GM23338 (cell line): ENCODE measurements at regions not wholly inside any gene's neighbourhood (a gene's known extent, or its start where the extent isn't known, plus 50 kb on each side); places are given as distances from the start of the nearest gene placed in this dataset.

Experiments used
- ATAC-seq: fragments of 200-7000 bp; cut with Tn5 transposase; 3 replicates; pipeline ENCODE4 v1.9.1; 2020
- DNase-seq: peaks from one replicate; pipeline ENCODE4 v3.0.0-alpha.2; 2015; ENCODE audit warnings: low spot score
- H2AFZ ChIP-seq: fragments of 200-600 bp; sonication (generic); 2 replicates; pipeline ENCODE4 v1.8.0; 2016; ENCODE audit warnings: antibody characterized with exemption, mild to moderate bottlenecking, moderate library complexity
- H3F3A ChIP-seq: fragments of 200-600 bp; sonication (generic); replicated peaks from 2 replicates; pipeline ENCODE4 v1.8.0; 2017; ENCODE audit warnings: antibody characterized with exemption, mixed run types, low read depth
- H3K27ac ChIP-seq: fragments of 200-600 bp; sonication (generic); 2 replicates; pipeline ENCODE4 v1.6.1; 2016; ENCODE audit warnings: low read depth
- H3K27me3 ChIP-seq: fragments of 200-600 bp; sonication (generic); 2 replicates; pipeline ENCODE4 v1.8.0; 2016; ENCODE audit warnings: mild to moderate bottlenecking, mixed run types, moderate library complexity; ENCODE audit not compliant: insufficient read depth
- H3K36me3 ChIP-seq: fragments of 200-600 bp; sonication (generic); 2 replicates; pipeline ENCODE4 v1.8.0; 2016; ENCODE audit warnings: mild to moderate bottlenecking; ENCODE audit not compliant: insufficient read depth
- H3K4me1 ChIP-seq: fragments of 200-600 bp; sonication (generic); 2 replicates; pipeline ENCODE4 v1.8.0; 2016; ENCODE audit warnings: mild to moderate bottlenecking, moderate library complexity; ENCODE audit not compliant: insufficient read depth
- H3K4me2 ChIP-seq: fragments of 200-600 bp; sonication (generic); 2 replicates; pipeline ENCODE4 v1.7.1; 2017; ENCODE audit warnings: mixed run types
- H3K4me3 ChIP-seq: fragments of 200-600 bp; sonication (generic); 2 replicates; pipeline ENCODE4 v1.6.1; 2016; ENCODE audit warnings: mixed run types
- H3K79me2 ChIP-seq: fragments of 200-600 bp; sonication (generic); replicated peaks from 2 replicates; pipeline ENCODE4 v1.8.0; 2017; ENCODE audit warnings: mild to moderate bottlenecking; ENCODE audit not compliant: insufficient read depth
- H3K9me2 ChIP-seq: fragments of 200-600 bp; sonication (generic); 2 replicates; pipeline ENCODE4 v1.8.0; 2017; ENCODE audit not compliant: insufficient read depth
- H4K20me1 ChIP-seq: fragments of 200-600 bp; sonication (generic); replicated peaks from 2 replicates; pipeline ENCODE4 v1.8.0; 2017; ENCODE audit warnings: mild to moderate bottlenecking; ENCODE audit not compliant: insufficient read depth
- H3K27ac Mint-ChIP-seq: 2 replicates; pipeline ENCODE4 v1.8.0; 2020; ENCODE audit warnings: inconsistent platforms, mild to moderate bottlenecking, moderate library complexity, mixed read lengths
- H3K27me3 Mint-ChIP-seq: 3 replicates; pipeline ENCODE4 v1.8.0; 2022; ENCODE audit warnings: low read depth, mild to moderate bottlenecking, moderate library complexity, mixed read lengths, inconsistent platforms; ENCODE audit not compliant: insufficient read depth, poor library complexity
- H3K36me3 Mint-ChIP-seq: 3 replicates; pipeline ENCODE4 v1.8.0; 2021; ENCODE audit warnings: low read depth, mild to moderate bottlenecking, inconsistent platforms, moderate library complexity, mixed read lengths
- H3K4me1 Mint-ChIP-seq: 3 replicates; pipeline ENCODE4 v1.8.0; 2020; ENCODE audit warnings: mild to moderate bottlenecking, inconsistent platforms, mixed read lengths
- H3K4me3 Mint-ChIP-seq: 3 replicates; pipeline ENCODE4 v1.8.0; 2021; ENCODE audit warnings: moderate library complexity, mild to moderate bottlenecking, inconsistent platforms, mixed read lengths
- H3K9me3 Mint-ChIP-seq: 3 replicates; pipeline ENCODE4 v1.8.0; 2020; ENCODE audit warnings: moderate library complexity, mild to moderate bottlenecking, inconsistent platforms, mixed read lengths
- CTCF ChIP-seq, 2 experiments: fragments of 200-600 bp in 1 of 2; sonication (generic) in 1 of 2; conservative IDR thresholded peaks; 2 replicates each; pipeline versions ENCODE4 v1.5.1 to v1.6.1; 2016 to 2017; ENCODE audit warnings: antibody characterized with exemption in 2 of 2, low read depth in 2 of 2, mild to moderate bottlenecking in 2 of 2, moderate library complexity in 1 of 2
- EZH2phosphoT487 ChIP-seq: fragments of 200-600 bp; sonication (generic); IDR thresholded peaks from one replicate; pipeline ENCODE4 v1.8.1; 2018; ENCODE audit warnings: antibody characterized with exemption; ENCODE audit not compliant: unreplicated experiment
- JUNB ChIP-seq: IDR thresholded peaks from one replicate; pipeline ENCODE4 v1.6.1; 2016; ENCODE audit warnings: antibody characterized with exemption; ENCODE audit not compliant: unreplicated experiment
- NANOG ChIP-seq: IDR thresholded peaks from 2 replicates; pipeline ENCODE4 v1.6.1; 2016; ENCODE audit warnings: antibody characterized with exemption, borderline replicate concordance
- POLR2AphosphoS5 ChIP-seq: IDR thresholded peaks from 2 replicates; pipeline ENCODE4 v1.6.1; 2016; ENCODE audit warnings: antibody characterized with exemption, low read depth
- REST ChIP-seq: IDR thresholded peaks from one replicate; pipeline ENCODE4 v1.6.1; 2018; ENCODE audit warnings: antibody characterized with exemption; ENCODE audit not compliant: unreplicated experiment
- STAT1 ChIP-seq: IDR thresholded peaks from one replicate; pipeline ENCODE4 v1.6.1; 2016; ENCODE audit warnings: antibody characterized with exemption; ENCODE audit not compliant: unreplicated experiment
- ZNF114 ChIP-seq: fragments of 250-450 bp; sonication (Bioruptor Pico); IDR thresholded peaks from 2 replicates; pipeline ENCODE4 v1.5.0; 2020; ENCODE audit warnings: mild to moderate bottlenecking, moderate library complexity

GRCh38 chr5:174412941-174413340 is 311.4 kb upstream of the MSX2 start:
- H3K27ac ChIP-seq = no peak overlapping the region
- Mint-ChIP-seq H3K4me1 (no peaks in the 10 kb centered on the region), H3K27me3 (peaks cover 5% of the 10 kb centered on the region), H3K27ac (no peak overlapping the region), H3K36me3 (no peaks in the 10 kb centered on the region), H3K4me3 (no peak overlapping the region), H3K9me3 (no peaks in the 10 kb centered on the region; the same call in 2 of the 3 replicates)
- no peak overlapping the region for H2AFZ ChIP-seq
- no peaks in the 10 kb centered on the region for H4K20me1 ChIP-seq
- H3K27me3 ChIP-seq = peaks cover under 1% of the 10 kb centered on the region; the same call in 1 of the 2 replicates
- H3K9me2 ChIP-seq = peaks cover 5% of the 10 kb centered on the region; the same call in 1 of the 2 replicates
- no peaks in the 10 kb centered on the region for H3F3A ChIP-seq
- H3K79me2 ChIP-seq = no peaks in the 10 kb centered on the region
- H3K4me3 ChIP-seq = no peak overlapping the region
- H3K4me1 ChIP-seq = no peaks in the 10 kb centered on the region
- DNase-seq = no peak
- H3K36me3 ChIP-seq = no peaks in the 10 kb centered on the region
- H3K4me2 ChIP-seq = no peak overlapping the region
- no peak for ATAC-seq
- TF ChIP-seq REST = no peak
- TF ChIP-seq EZH2phosphoT487 = no peak
- no peak for TF ChIP-seq JUNB
- TF ChIP-seq NANOG = no peak
- no peak for TF ChIP-seq POLR2AphosphoS5
- no peak for TF ChIP-seq STAT1
- TF ChIP-seq CTCF (conservative IDR thresholded peaks at IDR 0.05; ENCODE audit: low read depth in 2 of 2) = no peak

- Histone ChIP-seq H3K4me3 (no peak overlapping the region), H4K20me1 (no peaks in the 10 kb centered on the region), H3K27ac (no peak overlapping the region), H3K79me2 (no peaks in the 10 kb centered on the region), H3K27me3 (peaks cover 3% of the 10 kb centered on the region; the same call in 1 of the 2 replicates), H3K9me2 (peaks cover 5% of the 10 kb centered on the region; the same call in 1 of the 2 replicates), H3F3A (no peaks in the 10 kb centered on the region), H3K4me2 (no peak overlapping the region), H3K36me3 (no peaks in the 10 kb centered on the region), H3K4me1 (no peaks in the 10 kb centered on the region; the same call in 1 of the 2 replicates), H2AFZ (no peak overlapping the region)
- ATAC-seq = no peak
- no peak for DNase-seq
- no peak overlapping the region for H3K4me3 Mint-ChIP-seq
- H3K9me3 Mint-ChIP-seq = no peaks in the 10 kb centered on the region; the same call in 2 of the 3 replicates
- no peaks in the 10 kb centered on the region for H3K36me3 Mint-ChIP-seq
- TF ChIP-seq ZNF114 (CRISPR knock-in tag) = no peak
- no peak overlapping the region for H3K27ac Mint-ChIP-seq
- peaks cover 8% of the 10 kb centered on the region for H3K27me3 Mint-ChIP-seq
- H3K4me1 Mint-ChIP-seq = no peaks in the 10 kb centered on the region; the same call in 2 of the 3 replicates
Measured at GRCh38 chr5:174413567-174414314, 310.6 kb upstream of the MSX2 start.
